KBM-7 (cell line): ENCODE measurements at regions not wholly inside any gene's neighbourhood (a gene's known extent, or its start where the extent isn't known, plus 50 kb on each side); places are given as distances from the start of the nearest gene placed in this dataset.

Experiments used
- DNase-seq: peaks from one replicate; pipeline ENCODE4 v3.0.0-alpha.2; 2015
- in situ Hi-C: fragments of 300-500 bp; cut with MboI; formaldehyde crosslinking; loops from 2 replicates; pipeline ENCODE4 v1.14.3; 2020; ENCODE audit warnings: low sequenced_read_pairs, low pct_unique_long_range_greater_than_20kb, mixed read lengths

DNA sequence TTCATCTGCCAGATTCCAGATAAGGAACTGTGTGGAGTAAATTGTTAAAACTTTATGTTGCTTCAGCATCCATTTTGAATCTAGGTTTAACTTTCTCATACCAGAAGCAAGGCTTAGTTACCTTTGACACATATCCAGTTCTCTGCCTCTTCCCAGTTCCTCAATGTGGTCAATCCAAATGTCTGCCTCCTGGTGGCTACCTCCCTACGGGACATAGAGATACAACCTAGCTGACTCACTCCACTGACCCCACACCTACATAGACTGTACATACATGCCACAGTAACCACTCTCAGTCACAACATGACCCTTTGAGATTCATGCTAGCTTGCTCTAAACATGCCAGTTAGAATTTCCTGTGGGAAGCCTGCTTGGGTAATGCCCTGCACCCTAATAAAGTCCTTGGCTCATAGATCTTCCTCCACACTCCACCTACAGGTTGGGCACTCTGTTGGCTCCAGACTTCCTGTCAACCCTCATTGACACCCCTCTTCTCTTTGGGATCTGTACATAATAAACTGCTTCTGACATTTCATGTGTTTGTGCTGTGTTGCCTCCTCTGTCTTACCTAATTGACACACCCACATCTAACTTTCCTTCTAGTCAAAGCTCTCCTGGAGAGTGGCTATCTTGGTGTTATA lies 278.1 kb downstream of the HTR7 start:
- in situ Hi-C loops: no loop called here
- DNase-seq: no peak

DNA sequence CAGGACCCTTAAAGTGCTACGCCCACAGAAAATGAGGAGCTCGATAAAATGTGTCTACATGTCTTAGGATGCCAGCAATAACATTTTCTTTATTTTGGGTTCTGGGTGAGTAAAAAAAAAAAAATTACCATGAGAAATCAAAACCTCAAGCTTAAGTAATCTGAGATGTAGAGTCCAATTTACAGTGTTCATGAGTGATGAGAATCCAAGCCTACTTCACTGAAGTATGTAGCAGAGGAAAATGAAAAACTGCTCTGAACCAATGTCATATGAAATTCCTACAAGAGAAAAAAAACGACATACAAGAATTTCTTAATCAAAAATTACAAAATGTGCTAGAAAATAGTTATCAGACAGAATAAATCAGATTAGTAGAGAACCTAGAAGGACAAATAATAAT lies 274.4 kb downstream of the HTR7 start:
- in situ Hi-C loops: no loop called here
- no peak for DNase-seq

DNA sequence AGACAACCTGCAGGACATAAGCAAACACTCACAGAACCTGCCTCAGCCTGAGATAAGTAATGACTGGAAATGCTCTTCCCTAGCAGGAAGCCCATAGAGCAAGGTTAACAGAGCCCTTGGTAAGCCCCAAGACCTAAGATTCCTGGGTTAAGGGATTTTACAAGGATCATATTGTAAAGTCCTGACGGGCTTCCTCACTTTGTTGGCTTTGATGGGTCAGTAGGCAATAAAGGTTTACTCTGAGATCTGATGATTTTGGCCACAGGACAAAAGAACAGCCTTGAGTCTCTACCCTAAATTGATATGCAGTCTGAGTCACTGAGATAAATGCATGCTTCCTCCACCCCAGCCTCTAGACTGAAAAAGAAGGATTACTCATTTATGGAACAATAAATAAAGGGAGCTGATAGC lies 270.8 kb downstream of the HTR7 start:
- in situ Hi-C loops: no loop called here
- no peak for DNase-seq

DNA sequence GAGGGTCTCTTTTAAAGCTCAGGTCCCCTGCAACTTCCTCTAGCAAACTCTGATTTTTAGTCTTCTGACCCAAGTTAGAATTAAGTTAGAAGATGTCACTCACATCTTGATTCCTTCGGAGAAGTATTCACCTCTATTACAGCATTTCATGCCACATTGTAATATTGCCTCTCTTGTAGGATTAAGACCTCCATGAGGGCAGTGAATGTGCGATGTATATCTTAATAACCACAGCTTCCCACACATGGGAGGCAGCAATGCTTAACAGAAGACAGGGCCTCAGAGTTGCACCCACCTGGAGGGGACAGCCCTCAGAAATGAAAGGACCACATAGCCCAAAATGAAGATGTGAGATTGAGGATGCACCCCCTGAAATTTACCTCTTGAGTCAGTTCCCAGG lies 270.3 kb downstream of the HTR7 start:
- no peak for DNase-seq
- in situ Hi-C loops: no loop called here

DNA sequence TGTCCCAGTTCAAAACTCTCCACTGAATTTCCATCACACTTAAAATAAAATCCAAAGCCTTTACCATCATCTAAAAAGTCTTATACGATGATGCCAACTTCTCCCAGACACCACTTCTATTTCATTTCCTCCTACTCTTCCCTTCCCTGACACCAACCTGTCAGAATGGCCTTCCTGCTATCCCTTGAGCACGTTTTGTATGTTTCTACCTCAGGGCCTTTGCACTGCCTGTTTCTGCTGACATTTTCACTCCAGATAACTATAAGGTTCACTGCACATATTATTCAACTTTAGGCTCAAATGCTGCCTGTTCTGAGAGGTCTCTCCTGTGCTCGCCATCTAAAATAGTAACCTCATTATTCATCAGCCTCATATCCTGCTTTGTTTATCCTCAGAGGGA lies 269.6 kb downstream of the HTR7 start:
- in situ Hi-C loops: no loop called here
- DNase-seq: no peak

DNA sequence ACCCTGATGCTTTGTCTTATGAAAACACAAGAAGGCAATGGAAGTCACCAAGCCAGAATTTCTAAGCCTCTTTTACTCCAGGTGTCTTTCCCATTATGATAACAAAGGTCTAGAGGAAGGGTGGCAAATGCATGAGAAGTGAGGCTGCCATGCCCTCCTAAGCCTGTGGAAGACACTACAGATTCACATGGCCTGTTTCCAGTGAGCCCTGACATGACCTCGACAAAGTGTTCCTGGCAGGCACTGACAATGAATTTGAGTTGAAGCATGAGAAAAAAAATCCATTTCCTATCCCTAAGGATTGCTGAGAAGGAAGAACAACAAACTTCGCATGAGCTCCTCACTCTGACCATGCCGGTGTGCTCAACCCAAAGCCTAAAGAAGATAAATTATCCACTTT lies 268.0 kb downstream of the HTR7 start:
- in situ Hi-C loops: no loop called here
- no peak for DNase-seq

DNA sequence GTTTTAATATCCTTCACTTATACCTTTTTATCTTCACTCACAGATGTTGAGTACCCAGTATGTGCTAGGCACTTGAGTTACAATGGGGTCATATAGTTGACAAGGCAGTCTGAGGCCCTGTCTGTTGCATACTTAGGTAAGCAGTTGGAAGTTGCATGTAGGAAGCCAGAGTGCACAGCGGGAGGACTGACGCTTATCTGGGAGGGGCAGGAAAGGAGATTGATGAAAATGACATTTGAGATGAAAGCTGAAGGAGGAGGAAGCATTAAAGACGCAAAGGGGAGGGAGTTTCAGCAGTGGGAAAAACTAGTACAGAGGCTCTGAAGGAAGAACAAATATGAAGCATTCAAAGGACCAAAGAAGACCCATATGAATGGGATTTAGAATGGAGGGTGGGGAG lies 266.2 kb downstream of the HTR7 start:
- in situ Hi-C loops: no loop called here

DNA sequence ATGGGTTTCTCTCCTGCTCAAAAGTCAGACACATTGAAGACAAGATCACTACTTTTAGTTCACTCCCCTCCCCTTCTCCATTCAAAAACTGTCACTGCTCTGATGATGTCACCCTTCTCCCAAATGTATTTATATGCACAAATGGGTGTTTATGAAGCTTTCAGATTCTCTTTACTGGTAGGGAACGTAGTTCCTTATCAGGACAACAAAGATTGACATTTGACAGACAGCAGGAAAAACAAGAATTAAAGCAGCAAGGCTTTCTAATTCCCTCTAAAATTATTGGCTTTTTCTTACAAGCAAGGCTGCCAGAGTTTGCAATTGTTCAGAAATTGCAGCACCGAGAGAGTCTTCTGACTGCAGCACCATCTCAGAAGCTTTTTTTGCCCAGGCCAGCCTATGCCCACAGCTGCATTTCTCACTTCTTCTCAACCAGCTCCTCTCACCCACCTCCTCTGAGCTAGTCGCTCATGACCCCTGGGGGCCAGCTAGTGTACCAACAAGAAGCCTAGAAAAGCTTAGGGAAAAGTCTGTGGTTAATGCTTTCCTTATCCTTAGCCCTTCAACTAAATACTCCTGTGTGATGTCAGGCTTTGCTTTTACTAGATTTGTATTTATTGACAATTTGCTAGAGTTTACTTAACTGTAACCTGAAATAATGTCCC lies 265.1 kb downstream of the HTR7 start:
- in situ Hi-C loops: no loop called here
- peak; percentile 17 for DNase-seq

More for the DNA sequence above, 266.2 kb downstream of the HTR7 start:
- no peak for DNase-seq

DNA sequence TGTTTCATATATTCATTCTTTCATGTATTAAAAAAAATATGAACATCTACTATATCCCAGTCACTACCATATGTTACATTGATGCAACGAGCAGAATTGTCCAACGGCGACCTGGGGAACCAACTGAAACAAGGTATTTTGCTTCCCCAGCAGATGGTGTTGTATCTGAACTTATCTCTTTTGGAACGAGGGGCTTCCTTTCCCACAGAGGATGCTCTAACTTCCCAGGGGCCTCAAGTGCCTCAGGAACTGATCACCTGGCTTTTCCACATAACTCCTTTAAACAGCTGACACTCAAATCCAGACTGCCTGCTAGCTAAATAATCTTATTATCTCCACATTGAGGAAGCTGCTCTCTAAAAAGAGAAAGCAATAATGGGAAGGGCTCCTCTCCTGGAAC lies 259.3 kb downstream of the HTR7 start:
- DNase-seq: no peak
- in situ Hi-C loops: no loop called here

DNA sequence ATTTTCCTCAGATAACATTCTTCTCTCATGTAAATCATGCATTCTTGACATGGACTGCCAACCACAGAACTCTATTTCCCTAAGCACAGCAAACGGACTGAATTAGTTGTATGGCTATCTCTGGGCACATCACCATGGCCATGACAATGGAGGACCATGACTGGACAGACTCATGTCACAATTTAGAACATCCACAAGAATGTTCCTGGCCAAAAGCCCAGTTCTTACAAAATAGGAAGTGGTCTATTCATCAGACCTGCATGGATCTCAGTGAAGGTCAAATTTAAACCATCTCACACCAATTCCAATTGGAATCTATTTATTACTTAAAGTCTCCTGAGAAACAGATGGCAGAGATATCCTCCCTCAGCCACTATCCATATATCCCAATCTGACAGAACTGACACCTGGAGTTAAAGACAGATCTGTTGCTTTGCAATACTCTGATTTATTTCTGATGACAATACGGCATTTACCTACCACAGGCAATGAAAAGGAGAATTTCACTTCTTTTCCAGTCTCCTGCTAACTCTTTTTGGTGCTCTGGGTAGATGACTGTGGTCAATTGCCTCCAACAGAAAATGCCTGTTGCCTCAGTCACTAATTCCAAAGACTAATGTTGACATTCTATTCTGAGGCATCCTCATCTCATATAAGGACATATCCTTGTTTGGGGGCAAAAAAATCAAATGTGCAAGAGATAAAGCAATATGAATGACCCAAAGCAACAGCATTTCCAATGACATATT lies 254.8 kb downstream of the HTR7 start:
- no peak for DNase-seq
- in situ Hi-C loops: no loop called here

DNA sequence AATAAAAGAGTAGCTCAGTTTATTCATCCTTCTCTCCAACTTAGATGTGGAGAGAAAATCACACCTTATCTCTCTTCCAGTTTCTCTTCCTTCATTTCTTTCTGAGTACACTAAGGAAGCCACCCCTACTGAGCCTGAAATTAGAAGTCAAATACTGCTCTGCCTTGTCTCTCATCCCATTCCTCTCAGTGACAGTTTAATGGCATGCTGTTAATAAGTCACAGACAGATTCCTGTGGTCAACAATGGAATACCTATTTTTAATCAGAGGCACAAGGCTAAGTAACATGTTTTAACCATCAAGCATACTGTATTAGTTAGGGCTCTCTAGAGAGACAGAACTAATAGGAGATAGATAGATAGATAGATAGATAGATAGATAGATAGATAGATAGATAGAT lies 253.2 kb downstream of the HTR7 start:
- no peak for DNase-seq
- in situ Hi-C loops: no loop called here

DNA sequence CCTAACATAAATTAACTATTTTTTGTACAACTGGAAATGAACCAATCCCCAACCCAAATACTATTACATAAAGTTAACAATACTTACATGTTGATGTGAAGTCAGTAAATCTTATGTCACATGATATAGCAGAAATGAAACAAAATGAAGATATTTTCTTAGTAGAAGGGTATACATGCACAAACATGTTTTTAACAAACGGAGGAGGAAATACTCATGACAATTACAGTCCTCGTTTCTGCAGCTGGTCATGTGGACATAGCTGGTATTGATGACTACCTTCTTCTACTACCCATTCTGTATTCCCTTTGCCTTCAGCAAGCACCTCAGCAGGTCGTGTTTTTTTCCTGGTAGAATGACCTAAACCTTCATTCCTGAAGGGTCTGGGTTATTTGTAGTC lies 252.3 kb downstream of the HTR7 start:
- in situ Hi-C loops: no loop called here
- no peak for DNase-seq

DNA sequence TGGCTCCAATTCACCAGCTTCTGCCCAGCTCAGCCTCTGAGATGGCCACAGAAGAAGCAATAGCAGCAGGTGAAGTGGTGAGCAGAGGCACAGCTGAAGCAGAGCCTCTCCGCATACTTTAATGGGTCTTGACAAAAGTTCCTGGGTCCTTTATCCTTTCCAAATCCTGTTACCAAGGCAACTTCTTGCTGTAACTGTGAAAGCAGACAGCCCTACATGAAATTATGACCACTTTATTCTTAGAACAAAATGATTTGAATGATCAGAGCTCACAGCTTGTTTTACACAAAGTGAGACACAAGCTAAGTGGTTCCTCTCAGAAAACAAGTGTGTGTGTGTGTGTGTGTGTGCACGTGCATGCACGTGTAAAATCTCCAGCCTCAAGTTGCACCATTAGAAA lies 245.6 kb downstream of the HTR7 start:
- no peak for DNase-seq
- in situ Hi-C loops: no loop called here

DNA sequence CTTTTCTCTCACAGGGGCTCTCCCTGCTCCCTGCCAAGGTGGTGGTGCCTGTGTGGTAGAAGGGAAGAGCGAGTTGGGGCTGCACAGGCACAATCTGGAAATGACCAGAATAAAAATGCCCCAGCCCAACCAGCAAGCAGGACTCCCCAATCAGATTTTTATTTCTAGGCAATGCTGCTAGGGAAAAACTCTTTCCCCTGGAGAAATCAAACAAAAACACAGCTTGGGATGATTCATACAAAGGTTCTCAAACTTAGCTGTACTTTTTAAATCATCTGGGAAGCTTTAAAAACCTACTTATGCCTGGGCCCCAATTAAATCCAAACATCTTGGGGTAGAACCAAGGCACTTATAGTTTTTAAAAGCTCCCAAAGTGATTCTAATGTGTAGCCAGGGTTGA lies 243.2 kb downstream of the HTR7 start:
- in situ Hi-C loops: no loop called here
- DNase-seq: no peak

DNA sequence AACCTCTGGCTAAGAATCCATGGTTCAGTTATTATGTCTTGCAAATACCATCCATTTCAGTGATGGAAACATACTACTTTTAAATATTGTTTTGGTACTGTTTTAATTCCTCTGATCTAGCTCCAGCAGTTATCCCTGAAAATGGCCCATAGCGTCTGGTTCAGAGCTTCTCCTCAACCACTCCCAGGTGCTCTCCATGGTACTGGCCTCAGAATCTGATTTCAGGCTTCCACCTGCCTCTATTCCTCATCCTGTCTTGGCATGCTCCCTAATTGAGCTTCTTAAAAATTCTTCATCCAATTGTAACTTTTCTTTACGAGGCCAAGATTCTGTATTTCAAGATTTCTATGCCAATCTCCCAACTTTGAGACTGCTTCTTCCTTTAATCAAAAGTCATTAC lies 236.3 kb downstream of the HTR7 start:
- no peak for DNase-seq
- in situ Hi-C loops: no loop called here

DNA sequence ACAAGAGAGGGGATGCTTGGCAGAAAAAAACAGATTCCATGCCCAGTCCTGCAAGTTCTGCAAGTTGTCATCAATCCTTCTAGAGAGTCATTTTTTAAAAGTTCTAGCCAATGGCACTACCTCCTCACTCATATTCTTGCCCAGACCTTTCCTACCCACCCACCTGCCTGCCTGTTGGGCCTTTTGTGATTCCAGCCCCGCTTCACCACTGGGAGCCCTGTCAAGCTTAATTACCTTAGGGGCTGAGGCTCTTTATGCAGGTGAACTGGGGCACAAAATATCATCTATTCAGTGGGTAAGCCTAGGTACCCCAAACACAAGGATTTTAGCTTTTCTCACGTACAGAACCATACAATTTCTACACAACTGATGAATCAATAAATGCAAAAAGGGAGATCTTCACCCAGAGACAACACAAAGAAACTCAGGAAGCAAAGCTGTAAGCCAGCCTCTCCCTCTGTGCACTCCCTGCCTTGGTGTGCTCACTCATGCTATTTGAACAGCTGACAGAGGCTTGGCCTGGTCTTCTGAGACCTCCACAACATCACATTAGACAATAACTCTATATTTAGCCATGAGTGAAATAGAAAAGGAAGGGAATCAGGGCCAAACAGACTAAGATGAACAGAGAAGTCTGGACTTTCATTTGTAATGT lies 222.6 kb downstream of the HTR7 start:
- in situ Hi-C loops: no loop called here
- DNase-seq: no peak

DNA sequence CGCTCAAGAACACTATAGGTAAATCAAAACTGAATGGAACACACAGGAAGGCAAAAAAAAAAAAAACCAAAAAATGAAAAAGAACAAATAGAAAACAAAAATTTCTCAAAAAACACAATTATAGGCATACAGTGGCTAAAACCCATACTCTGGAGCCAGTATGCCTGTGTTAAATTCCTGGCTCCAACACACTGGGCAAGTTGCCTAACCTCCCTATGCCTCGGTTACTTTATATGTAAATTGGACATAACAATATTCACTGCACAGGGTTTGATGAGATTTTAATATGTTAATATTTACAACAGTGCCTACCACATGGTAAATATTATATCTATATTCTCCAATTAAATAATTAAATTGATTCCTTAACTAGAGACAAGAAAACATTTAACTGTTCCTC lies 217.1 kb downstream of the HTR7 start:
- in situ Hi-C loops: no loop called here
- no peak for DNase-seq

DNA sequence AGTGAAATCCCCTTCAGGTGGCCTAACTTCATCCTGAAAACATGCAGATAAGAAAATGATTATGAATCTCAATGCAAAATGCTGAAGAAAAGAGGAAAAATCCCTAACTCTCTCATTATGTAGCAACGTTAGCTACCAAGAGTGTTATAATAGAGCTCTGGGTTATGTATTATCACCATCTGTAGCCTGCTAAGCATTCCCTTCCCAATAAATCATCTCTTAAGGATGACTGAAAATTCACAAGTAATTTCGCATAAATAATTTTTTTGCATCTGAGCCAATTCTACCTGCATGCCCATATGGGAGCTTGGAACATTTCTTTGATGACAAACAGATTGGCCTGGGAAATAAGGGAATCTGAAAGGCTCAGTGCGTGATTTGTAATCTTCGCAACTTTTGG lies 216.1 kb downstream of the HTR7 start:
- DNase-seq: no peak
- in situ Hi-C loops: no loop called here

DNA sequence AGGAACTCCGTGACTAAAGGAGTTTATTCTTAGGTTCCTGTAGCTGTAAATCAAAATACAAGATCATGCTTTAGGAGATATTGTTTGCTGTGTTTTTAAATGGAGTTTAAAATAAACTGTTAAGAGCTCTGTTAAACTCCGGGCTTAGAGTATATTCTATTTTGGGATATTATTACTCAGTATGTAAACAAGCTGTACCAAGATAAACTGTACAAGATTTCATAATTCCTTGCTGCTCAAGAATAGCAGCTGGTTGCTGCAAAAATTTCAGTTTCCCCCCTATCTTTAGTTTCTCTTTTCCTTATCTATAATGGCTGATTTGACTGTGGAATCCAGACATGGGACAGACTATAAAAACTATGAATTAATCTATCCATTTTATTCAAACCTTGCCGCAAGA lies 215.7 kb downstream of the HTR7 start:
- no peak for DNase-seq
- in situ Hi-C loops: no loop called here

DNA sequence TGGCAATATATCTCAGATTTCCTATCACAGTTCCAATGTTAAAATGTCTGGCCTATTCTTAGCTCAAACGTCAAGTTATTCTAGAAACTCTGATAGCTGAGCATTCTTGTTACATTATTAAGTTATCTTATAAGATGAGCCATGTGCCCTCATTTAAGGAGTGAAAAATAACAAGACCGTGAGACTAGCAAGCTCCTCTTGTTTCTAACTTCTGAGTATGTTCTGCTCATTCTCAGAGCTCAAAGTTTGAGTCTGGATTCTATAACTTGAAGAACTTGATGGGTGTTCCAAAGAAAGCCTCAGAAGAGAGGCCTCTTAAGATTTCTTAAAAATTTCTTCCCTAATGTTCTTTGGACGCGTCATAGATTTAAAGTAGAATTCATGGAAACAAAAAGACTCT lies 215.2 kb downstream of the HTR7 start:
- no peak for DNase-seq
- in situ Hi-C loops: no loop called here
